GM18507 (cell line): ENCODE measurements at regions not wholly inside any gene's neighbourhood (a gene's known extent, or its start where the extent isn't known, plus 50 kb on each side); places are given as distances from the start of the nearest gene placed in this dataset.

Experiments
- DNase-seq: peaks from one replicate; pipeline ENCODE4 v3.0.0; 2011; ENCODE audit warnings: low read depth; ENCODE audit not compliant: insufficient read length; ENCODE audit errors: extremely low spot score
- FAIRE-seq: peaks from 2 replicates; lab custom pipeline; 2011; peaks lifted over from hg19 to GRCh38; lab: Jason Lieb, UNC

GRCh38 chr13:40275155-40275554 lies 391.3 kb downstream of the FOXO1 start:
- no peak for DNase-seq
- FAIRE-seq, result no peak

GRCh38 chr13:40275636-40276035 lies 390.8 kb downstream of the FOXO1 start:
- DNase-seq (no peak), FAIRE-seq (no peak)

GRCh38 chr13:40283666-40284065 lies 382.8 kb downstream of the FOXO1 start:
- FAIRE-seq, result no peak
- no peak for DNase-seq

- FAIRE-seq (no peak), DNase-seq (no peak)
Measured at GRCh38 chr13:40285634-40286033, 380.8 kb downstream of the FOXO1 start.

- DNase-seq (no peak), FAIRE-seq (no peak)
Measured at GRCh38 chr13:40287428-40287827, 379.0 kb downstream of the FOXO1 start.

- no peak for FAIRE-seq
- DNase-seq, result no peak
Measured at GRCh38 chr13:40288259-40288658, 378.2 kb downstream of the FOXO1 start.

- DNase-seq (no peak), FAIRE-seq (no peak)
Measured at GRCh38 chr13:40290758-40291157, 375.7 kb downstream of the FOXO1 start.

GRCh38 chr13:40292108-40292507 lies 374.3 kb downstream of the FOXO1 start:
- no peak for FAIRE-seq
- DNase-seq, result no peak

GRCh38 chr13:40292536-40292935 lies 373.9 kb downstream of the FOXO1 start:
- no peak for DNase-seq
- FAIRE-seq, result no peak

GRCh38 chr13:40302351-40302750 lies 364.1 kb downstream of the FOXO1 start:
- DNase-seq (no peak), FAIRE-seq (no peak)

- no peak for DNase-seq
- FAIRE-seq, result no peak
Measured at GRCh38 chr13:40304391-40304790, 362.1 kb downstream of the FOXO1 start.

- FAIRE-seq, result no peak
- DNase-seq, result no peak
Measured at GRCh38 chr13:40306817-40307216, 359.6 kb downstream of the FOXO1 start.

- FAIRE-seq, result no peak
Measured at GRCh38 chr13:40309881-40310280, 356.6 kb downstream of the FOXO1 start.

GRCh38 chr13:40311356-40312101 lies 354.9 kb downstream of the FOXO1 start:
- no peak for FAIRE-seq

More at GRCh38 chr13:40309881-40310280, 356.6 kb downstream of the FOXO1 start:
- DNase-seq, result no peak

GRCh38 chr13:40313269-40314200 lies 352.9 kb downstream of the FOXO1 start:
- DNase-seq (no peak), FAIRE-seq (no peak)

More at GRCh38 chr13:40311356-40312101, 354.9 kb downstream of the FOXO1 start:
- DNase-seq, result no peak

- DNase-seq (no peak), FAIRE-seq (no peak)
Measured at GRCh38 chr13:40315416-40316064, 350.9 kb downstream of the FOXO1 start.

- DNase-seq, result no peak
- no peak for FAIRE-seq
Measured at GRCh38 chr13:40316301-40316700, 350.1 kb downstream of the FOXO1 start.

GRCh38 chr13:40317980-40318327 lies 348.5 kb downstream of the FOXO1 start:
- FAIRE-seq (no peak), DNase-seq (no peak)

- no peak for DNase-seq
- no peak for FAIRE-seq
Measured at GRCh38 chr13:40318366-40318765, 348.1 kb downstream of the FOXO1 start.
